LHCN-M2 (cell line): ENCODE measurements at regions not wholly inside any gene's neighbourhood (a gene's known extent, or its start where the extent isn't known, plus 50 kb on each side); places are given as distances from the start of the nearest gene placed in this dataset.

ENCODE experiments used
- DNase-seq: peaks from one replicate; pipeline ENCODE4 v3.0.0-alpha.2; 2012; ENCODE audit warnings: low read depth

- no peak for DNase-seq
Observed at GRCh38 chr2:118242216-118242615, 153.9 kb downstream of the INSIG2 start.

- DNase-seq, result no peak
Observed at GRCh38 chr2:118241128-118241527, 152.9 kb downstream of the INSIG2 start.

DNA sequence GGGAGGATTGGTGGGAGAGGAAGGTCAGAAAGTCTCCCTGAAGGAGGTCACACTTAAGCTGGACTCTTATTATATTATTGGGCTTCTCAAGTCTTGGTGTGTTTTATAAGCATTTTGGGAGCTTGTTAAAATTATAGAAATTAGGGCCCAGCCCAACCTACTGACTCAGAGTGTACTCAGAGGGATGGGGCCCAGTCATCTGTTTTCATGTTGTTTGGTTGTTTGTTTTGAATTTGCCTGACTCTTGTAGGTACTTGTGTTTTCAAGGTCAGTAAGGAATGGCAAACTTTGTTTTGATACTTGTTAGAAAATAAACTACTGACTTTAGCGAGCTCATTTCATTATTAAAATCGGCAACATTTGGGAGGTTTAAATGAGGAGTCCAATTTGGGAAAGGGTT lies 152.0 kb downstream of the INSIG2 start:
- no peak for DNase-seq

DNA sequence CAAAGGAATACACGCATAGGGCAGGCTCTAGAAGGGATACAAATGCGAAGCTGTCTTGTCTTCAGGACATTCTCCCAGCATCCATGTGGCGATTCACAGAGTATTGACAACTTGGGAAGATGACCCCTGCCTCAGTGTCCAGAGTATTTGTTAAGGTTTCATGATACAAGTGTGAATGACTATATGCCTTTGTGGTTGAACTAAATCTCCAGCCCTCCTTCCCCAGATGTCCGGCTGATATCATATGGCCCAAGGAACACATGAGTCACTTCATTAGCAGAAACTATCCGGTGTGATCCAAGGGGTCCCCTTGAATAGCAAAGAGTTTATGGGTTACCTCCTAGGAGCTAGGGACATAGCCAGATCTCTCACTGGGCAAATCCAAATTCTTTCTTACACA lies 151.0 kb downstream of the INSIG2 start:
- no peak for DNase-seq

GRCh38 chr2:118237451-118237850 lies 149.2 kb downstream of the INSIG2 start:
- DNase-seq, result no peak

GRCh38 chr2:118232796-118233195 lies 144.5 kb downstream of the INSIG2 start:
- no peak for DNase-seq

DNA sequence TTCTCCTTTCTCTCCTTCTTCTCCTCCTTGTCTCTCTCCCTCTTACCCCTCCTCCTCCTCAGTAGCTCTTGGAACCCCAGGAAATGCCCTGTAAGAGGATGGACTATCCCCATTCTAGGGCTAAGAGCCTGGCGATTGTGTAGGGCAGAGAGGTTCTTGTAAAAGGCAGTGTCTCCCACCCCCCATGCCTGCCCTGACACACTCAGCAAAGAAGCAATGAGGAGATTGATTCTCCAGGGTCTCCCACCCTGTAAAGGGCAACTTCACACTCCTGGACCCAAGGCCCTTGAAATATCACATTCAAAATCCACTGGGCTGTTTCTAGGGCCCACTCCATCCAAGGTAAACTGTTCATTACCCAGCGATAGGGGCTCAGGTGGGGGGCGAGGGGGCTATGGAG lies 144.1 kb downstream of the INSIG2 start:
- DNase-seq, result no peak

DNA sequence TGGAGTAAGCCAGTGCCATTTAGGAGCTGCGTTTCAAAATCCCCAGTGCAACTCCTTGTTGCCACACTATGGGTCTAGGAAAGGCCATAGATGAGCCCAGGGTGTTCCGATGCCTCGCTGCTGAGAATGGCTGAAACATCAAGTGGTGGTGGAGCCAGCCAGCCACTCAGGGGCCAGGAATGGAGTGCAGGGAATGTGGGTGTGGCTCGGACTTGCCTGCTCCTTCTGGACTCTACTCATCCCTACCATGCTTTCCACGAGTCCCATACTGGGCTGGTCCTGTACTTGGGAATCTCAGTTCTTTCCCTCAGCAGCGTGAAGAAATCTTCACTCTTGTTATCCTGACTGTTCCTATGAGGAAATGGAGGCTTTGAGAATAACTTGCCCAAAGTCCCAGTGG lies 143.5 kb downstream of the INSIG2 start:
- no peak for DNase-seq

- DNase-seq, result no peak
Observed at GRCh38 chr2:118227698-118228508, 139.6 kb downstream of the INSIG2 start.

GRCh38 chr2:118225666-118226065 lies 137.4 kb downstream of the INSIG2 start:
- DNase-seq, result no peak

DNA sequence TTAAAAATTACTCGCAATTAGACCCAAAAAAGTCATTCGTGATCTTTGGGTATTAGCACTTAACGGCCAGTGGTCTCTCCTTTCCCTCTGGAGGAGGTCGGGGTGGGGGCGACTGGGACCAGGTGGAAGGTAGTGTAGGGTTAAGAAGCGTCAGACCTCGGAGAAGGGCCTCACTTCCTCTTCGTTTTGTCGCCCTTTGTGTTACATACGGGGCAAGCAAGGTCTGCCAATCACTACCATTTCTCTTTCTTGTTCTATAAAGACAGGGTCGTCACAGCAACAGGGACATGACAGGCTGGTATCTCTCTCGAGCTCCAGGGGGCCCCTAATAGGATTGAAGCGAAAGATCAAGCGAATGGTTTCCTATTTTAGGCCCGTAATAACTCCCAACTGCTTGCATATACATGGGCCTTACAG lies 136.6 kb downstream of the INSIG2 start:
- no peak for DNase-seq

- DNase-seq, result no peak
Observed at GRCh38 chr2:118223992-118224894, 136.0 kb downstream of the INSIG2 start.

GRCh38 chr2:118223511-118223991 lies 135.3 kb downstream of the INSIG2 start:
- DNase-seq, result no peak

DNA sequence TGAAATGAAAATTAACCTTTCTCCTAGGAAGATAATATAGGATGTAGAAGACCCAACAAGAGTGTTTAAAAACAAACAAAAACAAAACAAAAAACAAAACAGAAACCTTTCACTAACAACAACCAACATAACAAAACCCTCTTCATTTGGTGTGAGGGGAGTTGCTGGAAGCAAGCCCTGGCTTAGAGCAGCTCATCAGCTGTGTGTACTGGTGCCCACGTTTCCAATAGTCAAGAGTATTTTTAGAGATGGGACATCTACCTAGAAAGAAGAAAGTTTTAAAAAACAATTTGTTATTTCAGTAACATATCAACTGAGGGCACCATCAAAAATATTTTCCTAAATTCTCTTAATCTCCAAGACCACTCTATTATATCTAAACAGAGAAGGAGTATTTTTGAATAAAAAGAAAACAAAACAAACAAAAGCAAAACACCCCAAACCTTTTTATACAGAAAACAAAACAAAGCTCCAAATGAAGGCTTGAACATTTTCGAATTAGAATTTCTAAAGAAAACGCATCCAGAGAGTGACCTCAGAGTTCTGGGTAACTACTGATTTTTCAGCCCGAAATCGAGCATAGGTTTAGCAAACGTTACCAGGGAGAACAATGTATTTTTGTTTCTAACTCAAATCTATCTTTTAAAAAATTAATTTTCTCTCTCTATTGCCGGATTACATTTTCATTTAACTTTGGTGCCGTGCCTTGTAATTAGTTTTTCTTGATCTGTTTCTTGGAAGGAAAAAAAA lies 134.6 kb downstream of the INSIG2 start:
- no peak for DNase-seq

DNA sequence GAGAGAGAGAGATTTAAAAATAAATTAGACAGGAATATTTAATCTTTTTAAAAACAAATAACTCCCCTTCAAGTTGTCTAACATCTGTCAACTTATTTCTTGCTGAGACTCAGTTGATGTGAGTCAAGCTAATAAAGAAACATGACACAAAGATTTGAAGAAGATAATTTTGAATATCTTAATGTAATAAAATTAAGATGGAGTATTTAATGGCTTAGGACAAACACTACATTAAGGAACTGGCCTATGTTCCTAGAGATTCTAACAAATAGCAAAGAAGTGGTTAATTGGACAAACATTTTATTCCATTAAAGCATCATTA lies 134.0 kb downstream of the INSIG2 start:
- DNase-seq, result no peak

- DNase-seq, result peak; percentile 62
Observed at GRCh38 chr2:118221536-118222272, 133.4 kb downstream of the INSIG2 start.

GRCh38 chr2:118219611-118220010 lies 131.3 kb downstream of the INSIG2 start:
- no peak for DNase-seq

GRCh38 chr2:118216224-118216623 lies 128.0 kb downstream of the INSIG2 start:
- no peak for DNase-seq

DNA sequence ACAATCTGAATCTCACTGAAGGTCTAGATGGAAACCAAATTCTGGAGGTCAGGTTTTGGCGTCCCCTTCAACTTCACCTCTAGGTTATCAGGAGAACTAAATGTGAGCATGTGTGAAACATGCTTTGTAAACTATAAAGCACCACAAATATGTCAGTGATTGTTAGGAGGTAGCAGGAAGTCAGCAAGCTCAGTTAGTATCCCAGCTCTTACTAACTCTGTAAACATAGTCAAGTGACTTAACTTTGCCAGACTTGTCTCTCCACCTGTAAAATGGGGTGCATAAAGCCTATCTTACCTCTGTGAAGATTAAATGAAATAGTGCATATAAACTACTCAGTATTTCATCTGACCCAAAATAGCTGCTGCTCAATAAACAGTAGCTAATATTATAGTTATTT lies 121.5 kb downstream of the INSIG2 start:
- no peak for DNase-seq

GRCh38 chr2:118207889-118208288 lies 119.6 kb downstream of the INSIG2 start:
- DNase-seq, result no peak

GRCh38 chr2:118202707-118203303 lies 114.5 kb downstream of the INSIG2 start:
- DNase-seq, result peak; percentile 22
